ENCODE measurements at regions not wholly inside any gene's neighbourhood (a gene's known extent, or its start where the extent isn't known, plus 50 kb on each side); places are given as distances from the start of the nearest gene placed in this dataset.

DNA sequence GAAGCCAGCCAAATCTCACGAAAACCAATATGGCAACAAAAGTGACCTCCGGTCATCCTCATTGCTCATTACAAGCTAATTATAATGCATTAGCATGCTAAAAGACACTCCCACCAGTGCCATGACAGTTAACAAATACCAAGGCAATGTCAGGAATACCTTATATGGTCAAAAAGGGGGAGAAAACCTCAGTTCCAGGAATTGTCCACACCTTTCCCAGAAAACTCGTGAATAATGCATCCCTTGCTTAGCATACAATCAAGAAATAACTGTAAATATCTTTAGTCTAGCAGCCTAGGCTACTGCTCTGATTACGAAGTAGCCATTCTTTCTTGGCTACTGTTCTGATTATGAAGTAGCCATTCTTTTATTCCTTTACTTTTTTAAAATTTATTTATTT, 112.5 kb upstream of the FKBP1C start:
- no peak for TF ChIP-seq YY1 (IDR thresholded peaks at IDR 0.05; ENCODE audit: low read depth)
- no peak for TF ChIP-seq EGR1 (IDR thresholded peaks at IDR 0.05)
- no peak for TF ChIP-seq CREB1 (IDR thresholded peaks at IDR 0.05; ENCODE audit: low read depth)
